HG02588 (cell line): ENCODE measurements at regions not wholly inside any gene's neighbourhood (a gene's known extent, or its start where the extent isn't known, plus 50 kb on each side); places are given as distances from the start of the nearest gene placed in this dataset.

ENCODE experiments used
- ATAC-seq: cut with Tn5 transposase; IDR thresholded peaks from one replicate; pipeline ENCODE4 v1.9.1; 2021; ENCODE audit warnings: mild to moderate bottlenecking, moderate library complexity; ENCODE audit not compliant: unreplicated experiment

DNA sequence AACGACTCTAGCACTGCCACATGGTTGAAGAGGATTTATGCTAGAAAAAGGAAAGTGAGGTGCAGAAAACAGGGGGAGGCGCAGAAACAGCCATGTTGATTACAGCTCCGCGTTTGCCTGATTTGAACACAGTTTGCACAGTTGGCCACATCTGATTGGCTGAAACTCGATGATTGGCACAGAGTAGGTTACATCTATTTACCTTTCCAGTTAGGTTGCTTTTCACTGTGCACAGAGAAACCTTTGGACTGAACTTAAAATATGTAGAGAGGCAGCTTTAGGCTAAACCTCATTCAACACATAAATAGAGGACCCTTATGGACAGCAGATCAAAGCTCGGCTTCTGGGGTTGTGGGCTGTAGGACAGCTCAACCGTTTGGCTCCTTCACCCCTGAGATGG lies 153.7 kb upstream of the APCDD1 start:
- ATAC-seq, result no peak

DNA sequence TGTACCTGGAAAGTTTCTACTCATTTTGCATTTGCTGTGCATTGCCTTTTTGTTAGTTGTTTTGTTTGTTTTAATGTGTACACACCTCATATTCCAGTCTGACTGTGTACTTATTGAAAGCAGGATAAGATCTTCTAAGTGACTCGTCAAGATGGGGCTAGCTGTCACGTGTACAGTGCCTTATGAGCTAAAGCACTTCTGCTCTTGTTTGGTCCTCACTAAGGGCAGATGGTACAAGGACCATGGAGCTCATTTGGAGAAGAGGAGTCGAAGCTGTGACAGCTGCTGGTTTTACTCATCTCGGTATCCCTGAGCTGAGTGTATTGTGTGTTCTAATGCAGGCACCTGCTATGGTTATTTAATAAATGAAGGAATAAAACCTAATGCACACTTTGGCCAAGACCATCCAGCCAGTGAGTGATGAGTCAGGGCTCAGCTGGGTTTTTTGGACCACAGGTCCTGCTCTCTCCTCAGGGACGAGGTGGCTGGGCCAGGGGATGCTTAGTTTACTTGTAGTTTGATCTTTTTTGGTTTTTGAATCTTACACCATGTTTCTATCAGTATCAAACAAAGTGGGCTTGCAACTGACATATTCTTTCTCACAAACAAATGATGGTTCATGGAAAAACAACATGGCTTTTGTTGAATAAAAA lies 152.5 kb upstream of the APCDD1 start:
- ATAC-seq, result no peak

DNA sequence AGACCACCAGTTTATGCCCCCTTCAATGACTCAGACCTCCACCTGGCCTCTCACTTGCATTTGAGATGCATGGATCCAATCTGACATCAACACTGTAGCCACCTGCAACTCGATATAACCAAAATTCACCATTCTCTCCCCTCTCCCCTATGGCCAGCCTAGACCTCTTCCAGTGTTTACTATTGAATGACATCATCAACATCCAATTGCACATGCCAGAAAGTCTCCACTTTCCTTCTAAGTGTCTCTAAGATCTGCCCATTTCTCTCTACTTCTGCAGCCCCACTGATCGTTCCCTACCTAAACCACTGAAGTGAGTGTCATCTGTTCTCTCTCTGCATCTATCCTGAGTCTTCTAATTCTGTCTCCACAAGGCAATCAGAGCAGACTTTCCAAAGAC lies 151.3 kb upstream of the APCDD1 start:
- ATAC-seq, result no peak

DNA sequence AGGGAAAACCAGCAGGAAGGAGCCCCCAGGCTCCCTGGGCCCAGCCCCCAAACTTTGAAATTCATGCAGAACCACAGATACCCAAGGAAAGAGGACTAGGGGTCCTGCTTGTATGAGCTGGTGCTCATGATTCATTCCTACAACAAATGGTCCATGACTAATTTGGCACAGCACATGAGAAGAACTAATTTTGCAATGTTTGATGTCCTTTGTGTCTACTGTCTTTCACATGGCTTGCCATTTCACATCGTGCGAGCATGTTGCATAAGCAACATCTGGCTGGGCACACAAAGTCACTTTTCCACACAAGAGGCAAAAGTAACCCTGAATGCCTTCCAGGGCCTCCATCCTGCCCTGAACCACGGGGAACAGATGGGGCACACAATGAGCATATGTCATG lies 149.6 kb upstream of the APCDD1 start:
- no peak for ATAC-seq

DNA sequence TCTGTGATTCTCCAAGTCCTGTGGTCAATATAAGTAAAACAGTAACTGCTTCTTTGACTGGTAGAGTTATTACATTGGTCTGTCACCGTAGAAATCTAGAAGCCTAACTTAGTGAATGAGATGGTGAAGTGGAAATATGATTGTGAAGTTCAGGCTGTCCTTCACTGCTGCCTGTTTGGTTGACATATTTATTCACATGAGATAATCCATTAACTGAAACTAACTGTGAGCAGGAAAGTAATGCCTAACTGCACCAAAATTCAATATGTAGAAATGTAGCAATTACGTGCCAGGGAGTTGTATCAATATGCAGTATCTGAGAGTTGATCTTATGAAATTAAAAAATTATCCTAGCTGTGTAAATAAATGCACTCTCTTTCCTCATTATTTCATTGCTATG lies 147.7 kb upstream of the APCDD1 start:
- ATAC-seq, result no peak

DNA sequence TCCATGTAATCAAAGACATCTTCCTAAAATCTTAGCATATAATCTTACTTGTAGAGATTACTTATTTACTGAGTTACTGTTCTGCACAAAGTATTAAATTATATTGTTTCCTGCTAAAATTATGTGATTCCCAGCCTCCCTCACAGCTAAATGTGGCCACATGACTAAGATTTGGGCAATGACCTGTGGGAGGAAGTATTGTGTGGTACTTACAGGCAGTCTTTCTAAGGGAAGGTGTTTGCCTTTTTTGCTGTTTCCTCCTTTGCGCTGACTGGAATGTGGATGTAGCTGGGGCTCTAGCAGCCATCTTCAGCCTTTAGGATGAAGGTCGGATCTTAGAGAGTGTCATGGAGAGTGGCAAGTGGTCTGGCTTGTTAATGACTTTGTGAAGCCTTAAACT lies 146.3 kb upstream of the APCDD1 start:
- ATAC-seq, result no peak

DNA sequence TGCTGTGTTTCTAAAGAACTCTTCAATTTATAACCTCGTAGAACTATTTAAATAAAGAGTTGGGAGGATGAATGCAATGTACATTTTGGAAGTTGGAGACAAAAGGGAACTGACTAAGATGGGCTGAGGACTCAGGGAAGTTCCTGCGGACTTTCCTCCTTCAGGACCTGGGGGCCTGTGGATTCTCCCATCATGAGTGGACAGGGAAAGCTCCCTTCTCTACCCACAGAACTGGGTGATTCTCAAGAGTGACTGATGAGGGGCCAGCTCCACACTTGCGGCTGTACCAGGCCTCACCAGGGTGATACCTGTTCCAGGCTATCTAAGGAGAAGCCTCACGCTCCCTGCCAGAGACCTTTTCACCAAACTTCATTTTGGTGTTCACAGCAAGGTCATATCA lies 143.8 kb upstream of the APCDD1 start:
- no peak for ATAC-seq

DNA sequence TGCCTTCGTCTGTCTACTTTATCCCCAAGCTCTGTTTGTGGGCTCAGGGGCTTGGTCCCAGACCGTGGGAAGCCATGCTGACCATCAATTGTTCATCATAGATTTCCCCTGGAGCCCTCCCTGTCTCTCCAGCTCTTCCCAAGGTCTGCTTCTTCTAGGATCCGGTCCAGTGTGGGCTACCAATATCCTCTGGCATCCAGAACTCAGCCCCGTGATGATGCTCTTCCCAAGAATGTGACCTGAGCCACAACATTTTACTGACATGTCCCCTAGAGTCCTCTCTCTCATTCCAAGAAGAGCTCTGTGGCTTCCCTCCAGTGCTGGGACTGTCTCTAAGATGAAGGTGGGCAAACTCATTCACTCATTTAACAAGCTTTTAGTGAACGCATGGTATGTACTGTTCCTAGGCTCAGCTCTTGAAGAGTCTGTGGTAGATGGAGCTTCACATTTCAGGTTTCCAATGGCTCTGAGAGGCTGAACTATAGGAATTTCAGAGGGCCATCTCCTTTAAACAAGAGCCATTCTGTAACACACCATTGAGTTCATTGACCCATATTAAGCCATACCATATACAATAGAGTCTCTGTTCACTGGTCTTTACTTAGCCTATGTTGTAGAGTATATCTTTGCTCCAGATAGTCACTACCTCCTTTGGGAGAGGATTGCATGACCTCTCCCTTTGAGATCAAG lies 142.0 kb upstream of the APCDD1 start:
- no peak for ATAC-seq

DNA sequence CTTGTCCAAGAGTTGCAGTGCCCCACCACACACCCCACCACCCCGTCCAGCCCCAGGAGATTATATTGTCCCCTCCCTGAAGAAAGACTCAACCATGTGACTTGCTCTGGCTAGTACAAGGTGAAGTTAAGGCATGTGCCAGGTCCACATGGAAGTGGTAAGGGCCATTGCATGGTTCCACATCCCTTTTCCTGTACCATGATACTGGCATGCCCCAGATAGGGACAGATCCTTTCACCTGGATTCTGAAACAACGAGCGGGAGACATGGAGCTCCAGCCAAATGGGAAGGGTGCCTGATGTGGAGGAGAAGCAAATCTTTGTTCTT lies 141.5 kb upstream of the APCDD1 start:
- no peak for ATAC-seq

DNA sequence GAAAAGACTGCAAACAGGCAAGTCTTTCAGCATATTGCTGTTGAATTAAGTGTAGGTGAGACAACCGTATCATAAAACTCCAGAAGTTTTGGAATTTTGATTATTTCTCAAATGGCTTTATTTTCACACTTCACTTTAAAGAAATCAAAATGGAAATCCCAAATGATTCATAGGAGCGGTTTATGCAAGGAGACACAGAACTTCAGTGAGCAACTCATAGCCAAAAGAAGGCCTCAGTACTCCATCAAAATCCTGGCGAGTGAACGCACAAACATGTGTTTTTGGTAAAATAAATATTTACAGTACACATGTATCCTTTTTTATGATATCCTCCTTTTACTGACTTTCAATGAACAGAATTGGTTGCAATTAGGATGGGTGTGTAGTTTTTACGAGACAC lies 140.4 kb upstream of the APCDD1 start:
- no peak for ATAC-seq

DNA sequence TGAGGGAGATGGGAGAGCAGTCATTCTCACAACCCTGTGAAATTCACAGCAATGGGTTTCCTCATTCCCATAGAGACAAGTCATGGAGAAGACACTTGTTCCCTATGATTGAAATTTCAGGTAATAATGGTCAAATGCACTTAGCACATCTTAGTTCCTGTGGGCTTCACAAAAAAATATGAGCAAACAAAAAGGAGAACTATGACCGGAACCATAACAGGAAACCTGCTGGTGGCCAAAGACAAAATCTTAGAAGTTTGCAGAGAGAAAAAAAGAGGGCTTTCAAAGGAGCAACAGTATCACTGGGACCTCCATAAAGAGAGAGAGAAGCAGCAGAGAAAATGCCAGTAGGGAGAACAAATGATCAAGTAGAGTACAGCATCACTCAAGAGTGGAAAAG lies 138.9 kb upstream of the APCDD1 start:
- no peak for ATAC-seq

DNA sequence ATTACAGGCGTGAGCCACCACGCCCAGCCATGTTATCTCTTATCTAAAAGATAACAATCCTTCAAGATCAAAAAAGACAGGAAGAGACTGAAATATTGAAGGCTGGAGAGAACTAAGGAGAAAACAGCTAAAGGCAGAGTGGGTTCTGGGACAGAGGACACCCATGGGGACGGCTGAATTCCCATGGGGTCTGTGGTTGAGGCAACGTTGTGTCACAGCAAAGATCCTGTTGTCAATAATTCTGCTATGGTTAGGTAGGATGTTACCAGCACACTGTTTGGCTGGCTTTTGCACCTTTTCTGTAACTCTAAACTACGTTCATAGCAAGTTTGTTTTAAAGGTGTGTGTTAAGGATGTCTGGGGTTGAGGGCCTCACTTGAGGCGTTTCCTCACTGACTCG lies 137.7 kb upstream of the APCDD1 start:
- ATAC-seq, result no peak

DNA sequence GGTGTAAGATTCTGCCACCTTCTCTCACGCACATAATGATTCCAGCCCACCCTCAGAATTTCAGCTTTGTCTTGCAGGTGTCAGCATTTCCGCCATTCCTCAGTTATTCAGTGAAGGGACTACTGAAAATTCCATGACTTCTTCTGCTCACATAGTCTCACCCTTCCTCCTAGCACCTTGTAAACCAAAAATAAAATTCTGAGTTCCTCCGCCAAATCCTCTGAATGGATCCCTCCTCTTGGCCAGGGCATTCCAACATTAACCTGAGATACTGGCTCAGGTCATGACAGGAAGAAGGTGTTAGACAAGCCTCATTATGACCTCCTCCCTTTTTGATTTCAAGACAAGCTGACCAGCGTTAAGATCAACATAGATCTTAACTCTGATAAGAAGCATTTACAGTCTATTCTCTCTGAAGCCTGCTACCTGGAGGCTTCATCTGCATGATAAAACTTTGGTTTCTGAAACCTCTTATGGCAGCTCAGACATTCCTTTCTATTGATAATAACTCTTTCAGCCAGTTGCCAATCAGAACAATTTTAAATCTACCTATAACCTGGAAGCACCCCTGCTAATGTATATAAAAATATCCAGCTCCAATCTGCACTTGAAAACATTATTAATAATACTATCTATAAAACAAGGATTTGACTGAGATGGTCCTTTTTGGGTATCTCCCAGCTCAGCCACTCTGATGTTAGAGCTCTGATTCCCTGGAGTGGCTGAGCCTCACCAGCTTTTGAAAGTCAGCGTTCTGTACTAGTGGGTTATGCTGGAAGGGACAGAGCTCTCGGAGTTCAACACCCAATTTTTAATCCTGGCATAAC lies 136.4 kb upstream of the APCDD1 start:
- no peak for ATAC-seq

DNA sequence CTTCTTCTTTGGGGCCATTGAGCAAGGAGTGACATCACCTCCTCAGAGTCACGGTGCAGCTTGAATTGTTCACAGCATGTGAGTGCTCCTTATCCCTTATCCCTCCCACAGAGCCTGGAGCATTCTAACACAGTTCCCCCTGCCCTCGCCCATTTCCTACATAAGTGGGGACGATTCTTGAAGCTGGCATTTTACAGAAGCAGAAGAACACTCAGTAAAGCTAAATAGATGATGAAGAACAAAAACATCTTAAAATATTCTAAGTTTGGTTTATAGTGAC lies 135.8 kb upstream of the APCDD1 start:
- no peak for ATAC-seq

DNA sequence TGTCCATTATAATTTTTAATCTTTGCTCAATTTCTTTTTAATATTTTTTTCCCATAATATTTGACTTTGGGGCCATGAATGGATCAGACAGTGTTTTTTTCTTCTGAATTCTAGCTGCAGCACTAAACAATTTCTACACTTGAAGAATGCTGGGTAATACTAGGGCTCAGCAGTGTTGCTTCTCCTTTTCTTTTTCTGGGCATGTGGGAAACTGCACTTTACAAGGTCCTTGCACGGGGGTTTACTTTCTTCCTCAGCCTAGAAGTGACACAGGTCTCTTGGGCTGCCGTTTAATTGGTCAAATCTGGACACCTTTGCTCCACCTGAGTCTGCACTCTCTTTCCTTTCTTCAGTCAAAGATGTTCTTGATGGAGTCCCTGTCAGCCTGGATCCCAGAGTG lies 135.4 kb upstream of the APCDD1 start:
- ATAC-seq, result no peak

DNA sequence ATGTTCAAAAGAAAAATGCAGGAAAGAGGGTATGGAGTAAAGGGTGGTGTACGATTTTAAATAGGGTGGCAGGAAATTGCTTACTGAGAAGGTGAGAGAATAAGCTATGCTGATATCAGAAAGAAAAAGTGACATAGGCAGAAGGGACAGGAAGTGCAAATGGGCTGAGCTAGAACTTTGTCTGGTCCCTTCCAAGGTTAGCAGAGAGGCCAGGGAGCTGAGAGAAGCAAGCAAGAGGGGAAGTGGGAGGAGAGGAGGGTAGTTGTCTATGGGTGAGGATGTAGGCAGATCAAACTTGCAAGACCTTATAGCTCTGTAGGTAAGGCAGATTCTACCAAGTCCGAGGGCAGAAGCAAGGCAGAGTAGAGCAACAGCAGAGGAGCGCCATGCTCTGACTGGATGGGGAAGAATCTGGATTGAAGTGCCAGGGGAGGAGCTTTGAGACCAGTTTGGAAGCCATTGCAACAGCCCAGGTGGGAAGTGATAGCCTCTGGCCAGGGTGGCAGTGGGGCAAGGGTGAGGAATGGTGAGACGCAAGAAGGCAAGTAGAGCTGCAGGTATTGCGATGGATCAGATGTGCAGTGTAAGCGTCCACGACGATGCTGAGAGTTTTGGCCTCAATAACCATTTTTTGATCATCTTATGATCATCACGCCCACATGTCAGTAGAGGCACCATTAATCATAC lies 134.4 kb upstream of the APCDD1 start:
- no peak for ATAC-seq

DNA sequence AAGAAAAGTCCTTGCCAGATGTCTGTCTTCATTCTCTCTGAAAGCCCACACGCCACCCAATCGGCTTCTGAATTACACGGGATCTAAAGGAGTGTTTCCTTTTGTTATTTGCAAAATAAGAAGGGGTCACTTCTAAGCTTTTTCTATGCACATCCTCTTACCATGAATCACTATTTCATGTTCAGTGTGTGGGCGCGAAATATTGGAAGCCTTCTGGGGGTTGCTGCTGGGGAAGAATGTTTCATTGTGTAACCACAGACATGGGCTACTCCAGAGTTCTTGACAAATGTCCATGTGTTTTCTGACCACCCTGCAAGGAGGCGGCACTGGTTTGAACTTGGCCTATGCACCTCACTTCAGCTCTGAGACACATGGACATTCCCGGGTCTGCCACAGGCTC lies 133.6 kb upstream of the APCDD1 start:
- no peak for ATAC-seq

DNA sequence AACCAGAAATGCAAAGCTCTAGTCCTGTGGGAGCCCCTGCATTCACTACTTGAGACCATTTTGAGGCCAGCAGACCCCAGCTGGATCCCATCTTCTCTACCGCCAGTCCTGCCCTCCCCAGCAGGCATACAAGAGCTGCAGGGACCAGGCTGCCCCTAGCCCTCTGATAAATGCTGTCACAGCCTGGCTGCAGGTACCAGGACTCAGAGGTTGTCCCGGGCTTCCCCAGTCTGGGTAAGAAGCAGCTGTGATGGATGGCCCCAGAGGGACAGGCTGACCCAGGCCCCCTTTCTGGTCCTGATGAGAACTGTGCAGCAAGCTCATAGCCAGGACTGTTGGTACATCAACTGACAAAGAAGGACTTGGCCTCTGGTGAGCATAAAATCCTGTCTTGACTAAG lies 132.9 kb upstream of the APCDD1 start:
- ATAC-seq, result no peak

DNA sequence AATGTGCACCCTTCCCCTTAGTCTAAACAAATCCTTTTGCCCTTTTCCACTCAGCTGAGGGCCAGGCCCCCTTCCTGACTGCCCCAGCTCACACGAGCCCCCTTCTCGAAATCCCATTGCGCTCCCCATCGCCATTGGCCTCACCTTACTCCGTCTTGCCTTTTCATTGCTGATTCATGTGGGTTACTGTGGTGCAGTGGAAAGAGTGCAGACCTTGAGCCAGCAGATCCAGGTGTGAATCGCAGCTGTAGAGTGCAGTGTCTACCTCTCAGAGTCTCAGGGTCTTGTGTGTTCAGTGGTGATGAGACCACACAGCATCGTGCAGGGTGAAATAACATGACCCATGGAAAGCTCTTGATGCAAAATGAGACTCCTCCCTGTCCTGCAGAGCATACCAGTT lies 132.4 kb upstream of the APCDD1 start:
- no peak for ATAC-seq

DNA sequence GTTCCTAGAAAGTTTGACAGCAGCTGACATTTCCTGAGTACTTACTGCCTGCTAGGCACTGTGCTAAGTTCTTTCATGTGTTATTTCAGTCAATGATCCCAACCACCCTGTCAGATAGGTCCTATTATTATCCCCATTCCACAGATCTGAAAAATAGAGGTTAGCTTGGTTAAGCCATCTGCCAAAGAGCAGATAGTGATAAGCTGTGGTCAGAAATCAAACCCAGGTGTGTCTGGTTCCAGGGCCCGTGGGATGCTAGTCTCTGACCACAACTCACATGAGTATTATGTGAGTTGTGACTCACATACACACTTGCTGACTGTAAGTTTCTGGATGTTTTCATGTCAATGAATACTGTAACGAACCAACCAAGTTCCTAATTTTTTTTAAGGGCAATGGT lies 132.0 kb upstream of the APCDD1 start:
- no peak for ATAC-seq

DNA sequence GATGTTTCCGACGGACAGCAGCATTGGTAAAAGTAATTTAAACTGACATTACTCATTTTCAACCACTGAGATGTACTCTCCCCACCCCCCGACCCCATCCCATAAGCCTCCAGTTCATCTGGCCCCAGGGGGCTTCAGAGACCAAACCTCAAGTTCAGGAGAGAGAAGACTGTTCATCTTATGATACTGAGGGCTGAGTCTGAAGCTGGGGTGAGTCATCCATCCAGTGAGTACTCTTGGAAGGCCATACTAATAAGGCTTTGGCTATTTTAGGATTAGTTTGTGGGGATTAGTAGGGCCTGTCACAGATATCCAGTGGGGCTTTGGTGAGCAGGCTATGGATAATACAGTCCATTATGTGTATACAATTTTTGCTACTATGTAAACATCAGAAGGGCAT lies 125.3 kb upstream of the APCDD1 start:
- ATAC-seq, result no peak

DNA sequence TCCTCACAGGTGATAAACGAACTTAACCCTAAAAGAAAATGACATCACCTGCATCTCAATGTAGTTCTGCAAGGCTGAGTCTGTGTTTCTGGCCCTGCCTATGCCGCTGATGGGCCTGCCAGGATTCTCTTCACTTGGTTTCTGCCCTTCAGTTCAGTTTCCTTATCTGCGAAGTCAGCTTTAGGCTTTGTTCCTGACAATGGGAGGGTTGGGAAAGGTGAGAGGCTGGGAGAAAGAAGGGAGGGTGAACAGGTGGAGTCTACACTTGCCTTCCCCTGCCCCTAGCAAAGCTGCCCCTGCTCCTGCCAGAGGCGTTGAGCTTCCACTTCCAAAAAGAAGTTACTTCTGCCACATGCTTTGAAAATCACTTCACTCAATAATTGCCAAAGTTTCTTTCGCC lies 124.0 kb upstream of the APCDD1 start:
- no peak for ATAC-seq
